ENCODE measurements at regions not wholly inside any gene's neighbourhood (a gene's known extent, or its start where the extent isn't known, plus 50 kb on each side); places are given as distances from the start of the nearest gene placed in this dataset.
"Not testable (repeated sequence)": the region's sequence is repeated elsewhere in the genome, so short reads cannot be mapped to it uniquely, and the experiment has no call there.

DNA sequence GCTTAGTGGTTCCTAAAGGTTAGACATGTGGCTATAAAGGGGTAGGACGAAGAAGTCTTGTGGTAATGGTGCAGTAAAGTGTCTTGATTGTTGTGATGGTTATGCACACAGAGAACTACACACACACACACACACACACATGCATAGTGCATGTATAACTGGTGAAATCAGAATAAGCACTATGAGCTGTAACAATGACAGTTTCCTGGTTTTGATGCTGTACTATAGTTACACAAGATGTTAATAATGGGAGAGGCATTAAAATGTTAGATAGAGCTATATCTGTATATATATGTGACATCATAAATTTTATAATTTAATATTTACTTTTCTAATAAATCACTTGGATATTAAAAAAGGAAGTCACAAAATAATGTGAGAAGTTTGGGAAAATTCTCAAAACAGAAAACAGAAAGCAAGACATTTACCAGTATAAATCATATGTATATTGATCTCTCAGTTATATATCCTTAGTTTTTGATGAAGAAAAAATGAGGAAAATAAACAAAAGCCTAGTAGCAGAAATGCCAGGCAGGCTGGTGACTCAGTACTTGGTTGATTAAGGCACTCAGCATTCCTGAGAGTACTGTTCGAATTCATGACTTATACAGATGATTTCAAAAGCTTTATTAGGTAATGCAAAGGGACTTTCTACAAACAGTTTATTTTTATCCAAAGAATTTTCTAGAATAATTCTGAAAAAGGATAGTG lies 350.5 kb upstream of the DAB2 start:
- DNase-seq, result no peak

DNA sequence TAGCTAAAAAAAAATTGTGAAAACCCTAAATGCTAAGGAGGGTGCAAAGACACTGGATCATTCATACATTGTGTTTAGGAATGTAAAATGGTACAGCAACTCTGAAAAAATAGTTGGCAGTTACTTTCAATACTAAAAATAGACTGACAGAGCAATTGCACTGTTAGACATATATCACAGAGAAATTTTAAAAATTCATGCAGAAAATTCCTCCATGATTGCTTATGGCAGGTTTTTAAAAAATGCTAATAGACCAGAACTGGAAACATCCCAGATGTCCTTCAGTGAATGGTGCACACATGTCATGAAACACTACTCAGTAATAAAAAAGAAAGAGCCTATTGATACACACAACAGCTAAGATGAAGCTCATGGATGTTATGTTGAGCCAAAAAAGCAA lies 349.8 kb upstream of the DAB2 start:
- no peak for DNase-seq

DNA sequence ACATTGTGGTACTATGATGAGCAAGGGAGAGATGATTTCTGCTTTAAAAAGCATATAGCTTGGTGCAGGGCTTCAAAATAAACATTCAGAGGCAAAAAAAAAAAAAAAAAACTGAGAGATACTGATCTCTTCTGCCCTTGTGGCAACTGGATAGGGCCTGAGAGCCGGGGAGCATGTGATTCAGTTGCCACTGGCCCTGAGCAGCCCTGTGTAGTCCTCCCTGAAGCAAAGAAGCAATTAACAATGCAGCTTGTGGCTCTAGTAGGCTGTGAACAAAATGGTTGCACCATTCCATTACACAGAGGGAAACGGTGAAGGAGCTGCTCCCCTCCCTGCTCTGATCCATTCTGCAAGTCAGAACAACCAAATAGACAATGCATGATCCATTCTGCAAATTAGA lies 347.5 kb upstream of the DAB2 start:
- DNase-seq, result no peak

- DNase-seq, result no peak
These were observed 343.1 kb upstream of the DAB2 start for GRCh38 chr5:39767916-39768315.

GRCh38 chr5:39765366-39765765 lies 340.6 kb upstream of the DAB2 start:
- DNase-seq, result no peak

DNA sequence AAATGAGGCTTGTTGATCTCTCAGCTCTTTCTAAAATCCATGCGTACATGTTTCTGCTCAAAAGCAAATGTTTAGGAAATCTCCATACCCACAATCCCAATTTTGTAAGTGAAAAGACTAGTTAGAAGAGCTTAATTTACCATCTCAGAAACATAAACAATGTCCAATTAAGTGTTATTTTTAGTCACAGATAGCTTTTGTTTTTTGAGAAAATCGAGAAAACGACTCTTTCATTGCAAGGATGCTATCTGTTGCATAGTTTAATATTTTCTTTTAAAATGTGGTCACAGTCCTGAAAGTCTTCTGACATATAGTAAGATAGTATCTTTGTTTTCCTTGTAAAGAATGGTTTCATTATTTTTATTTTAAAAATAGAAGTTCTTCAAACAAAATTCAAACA lies 338.0 kb upstream of the DAB2 start:
- DNase-seq, result no peak

DNA sequence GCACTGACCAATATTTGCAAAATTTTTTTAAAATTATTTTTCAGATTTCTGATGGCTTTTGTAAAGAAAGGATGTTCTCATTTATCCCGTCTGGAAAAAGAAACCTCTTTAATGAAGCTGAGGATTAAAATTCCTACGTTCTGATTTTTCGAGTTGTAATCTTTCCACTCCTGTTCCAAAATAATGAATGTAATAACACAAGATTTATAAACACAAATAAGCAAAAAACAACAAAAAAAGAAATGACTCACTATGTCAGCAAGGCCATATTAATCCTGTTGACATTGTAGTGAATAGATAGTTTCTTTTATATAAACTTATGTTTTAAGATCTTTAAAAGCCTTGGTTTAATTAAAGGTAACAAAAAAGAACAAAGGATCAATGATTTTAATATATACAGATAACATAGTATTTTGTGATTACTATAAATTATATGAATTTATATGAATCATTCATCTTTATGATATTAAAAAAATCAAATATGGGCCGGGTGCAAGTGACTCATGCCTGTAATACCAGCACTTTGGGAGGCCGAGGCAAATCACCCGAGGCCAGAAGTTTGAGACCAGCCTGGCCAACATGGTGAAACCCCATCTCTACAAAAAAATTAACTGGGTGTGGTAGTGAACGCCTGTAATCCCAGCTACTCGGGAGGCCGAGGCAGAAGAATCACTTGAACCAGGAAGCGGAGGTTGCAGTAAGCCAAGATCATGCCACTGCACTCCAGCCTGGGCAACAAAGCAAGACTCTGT lies 336.6 kb upstream of the DAB2 start:
- no peak for DNase-seq

DNA sequence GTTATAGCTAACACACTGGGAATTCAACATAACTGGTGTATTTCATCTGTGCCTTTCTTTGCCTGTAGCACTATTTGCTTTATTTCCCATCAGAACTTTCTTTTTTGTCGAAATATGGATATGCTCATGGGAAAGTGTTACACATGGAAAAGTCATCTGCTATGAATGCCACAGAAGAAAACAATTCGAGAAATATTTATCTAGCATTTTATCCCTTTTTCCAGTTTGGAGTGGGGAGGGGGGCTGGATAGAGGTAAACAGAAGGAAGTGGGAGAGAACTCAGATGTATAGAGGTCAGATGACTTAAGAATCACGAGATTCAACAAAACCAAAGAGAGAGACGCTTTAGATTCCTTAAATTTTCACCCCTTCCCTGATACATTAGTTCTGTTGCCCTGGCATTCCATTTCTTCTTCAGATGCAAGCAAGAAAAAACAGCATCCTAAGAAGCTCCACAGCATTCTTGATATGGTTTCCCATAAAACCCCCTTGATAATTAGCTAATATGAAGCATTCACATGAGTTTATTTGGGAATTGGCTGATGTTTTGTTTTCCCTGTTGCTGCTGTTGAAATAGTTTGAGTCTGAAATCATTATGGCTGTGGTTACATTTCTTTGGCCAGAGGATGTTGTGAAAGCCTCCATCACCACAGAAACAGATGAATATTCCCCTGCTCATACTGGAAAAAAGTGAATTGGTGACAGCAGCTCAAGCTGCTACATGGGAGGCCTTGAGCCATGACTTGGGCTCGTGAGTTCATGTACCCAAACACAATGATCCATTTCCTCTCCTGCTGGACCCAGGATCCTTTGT lies 335.8 kb upstream of the DAB2 start:
- DNase-seq, result no peak

DNA sequence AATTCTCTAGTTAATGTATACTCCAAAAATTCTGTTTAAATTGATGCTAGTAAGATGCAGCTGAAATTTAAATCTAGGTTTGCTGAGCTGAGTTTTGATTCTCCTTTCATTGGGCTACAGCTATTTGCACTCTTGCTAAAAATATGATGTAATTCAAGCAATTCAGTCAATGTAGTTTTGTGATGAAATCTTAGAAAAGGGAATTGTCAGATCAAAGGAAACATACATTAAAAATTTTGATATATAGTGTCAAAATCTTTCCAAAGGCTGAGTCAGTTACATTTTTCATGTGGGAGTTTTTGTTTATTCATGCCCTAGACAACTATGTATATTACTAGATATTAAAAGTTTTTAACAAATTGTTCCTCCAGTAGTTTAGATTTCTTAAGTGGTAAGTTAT lies 334.9 kb upstream of the DAB2 start:
- no peak for DNase-seq

GRCh38 chr5:39758426-39758825 lies 333.6 kb upstream of the DAB2 start:
- DNase-seq, result no peak

DNA sequence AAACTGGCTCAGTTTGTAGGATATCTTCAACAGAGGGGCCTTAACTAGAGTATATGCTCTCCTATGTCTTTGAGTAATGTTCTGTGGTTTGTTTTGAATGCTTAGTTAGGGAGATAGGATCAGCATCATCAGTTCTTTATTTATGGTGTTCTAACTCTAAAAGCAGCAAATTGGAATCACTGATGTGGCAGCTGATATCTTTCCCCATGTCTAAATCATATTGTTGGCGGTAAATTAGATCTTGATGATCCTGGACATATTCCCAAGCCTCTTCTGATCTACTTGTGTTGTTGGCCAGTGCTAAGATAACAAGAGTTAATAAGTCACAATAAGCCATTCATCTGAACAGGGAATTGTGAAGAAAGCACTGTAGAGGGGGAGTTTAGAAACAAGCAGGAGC lies 332.4 kb upstream of the DAB2 start:
- no peak for DNase-seq

DNA sequence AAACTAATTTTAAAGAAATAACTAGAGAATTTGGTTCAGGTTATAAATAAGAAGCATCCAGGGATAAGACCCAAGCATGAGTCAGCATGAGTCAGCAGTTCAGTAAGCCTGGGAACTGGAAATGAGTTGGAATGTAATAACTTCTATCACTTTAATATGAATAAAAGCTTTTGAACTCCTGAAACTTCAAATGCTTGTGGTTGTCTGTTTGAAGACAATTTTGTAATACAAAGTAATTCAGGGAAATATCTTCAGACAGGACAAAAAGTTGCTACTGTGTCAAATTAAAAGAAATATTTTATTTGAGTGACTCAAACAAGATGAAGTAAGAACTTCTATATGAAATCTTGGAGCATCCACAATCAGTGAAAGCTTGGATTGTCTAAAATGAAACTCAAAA lies 331.2 kb upstream of the DAB2 start:
- DNase-seq, result no peak

DNA sequence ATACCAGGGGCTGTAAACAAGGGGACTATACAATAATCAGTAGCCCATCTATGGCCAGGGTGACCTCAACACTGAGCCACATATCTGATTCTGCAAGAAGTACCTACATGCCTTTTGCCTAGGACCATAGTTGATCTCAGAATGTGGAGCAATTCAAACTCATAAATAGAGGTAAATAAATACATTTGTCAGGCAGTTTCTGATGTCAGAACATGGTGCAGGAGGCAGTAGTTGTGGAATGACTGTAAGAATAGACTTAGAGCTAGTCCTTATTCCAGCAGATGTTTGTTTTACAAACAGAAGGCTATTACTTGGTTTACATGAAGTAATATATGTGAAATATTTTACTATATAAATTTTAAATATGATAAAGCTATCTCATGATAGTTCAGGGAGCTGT lies 330.7 kb upstream of the DAB2 start:
- no peak for DNase-seq

DNA sequence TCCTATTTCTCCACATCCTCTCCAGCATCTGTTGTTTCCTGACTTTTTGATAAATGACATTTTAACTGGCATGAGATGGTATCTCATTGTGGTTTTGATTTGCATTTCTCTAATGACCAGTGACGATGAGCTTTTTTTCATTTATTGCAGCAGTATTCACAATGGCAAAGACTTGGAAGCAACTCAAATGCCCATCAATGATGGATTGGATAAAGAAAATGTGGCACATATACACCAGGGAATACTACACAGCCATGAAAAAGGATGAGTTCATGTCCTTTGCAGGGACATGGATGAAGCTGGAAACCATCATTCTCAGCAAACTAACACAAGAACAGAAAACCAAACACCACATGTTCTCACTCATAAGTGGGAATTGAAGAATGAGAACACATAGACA lies 329.0 kb upstream of the DAB2 start:
- DNase-seq, result not testable (repeated sequence)

DNA sequence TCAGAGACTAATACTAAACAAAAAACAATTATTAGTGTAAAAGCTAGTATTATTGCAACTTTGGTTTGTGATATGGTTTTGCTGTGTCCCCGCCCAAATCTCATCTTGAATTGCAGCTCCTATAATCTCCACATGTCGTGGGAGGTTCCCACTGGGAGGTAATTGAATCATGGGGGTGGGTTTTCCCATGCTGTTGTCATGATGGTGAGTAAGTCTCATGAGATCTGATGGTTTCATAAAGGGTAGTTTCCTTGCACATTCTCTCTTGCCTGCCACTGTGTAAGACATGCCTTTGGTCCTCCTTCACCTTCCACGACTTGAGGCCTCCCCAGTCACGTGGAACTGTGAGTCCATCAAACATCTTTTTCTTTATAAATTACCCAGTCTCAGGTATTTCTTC lies 325.9 kb upstream of the DAB2 start:
- DNase-seq, result no peak

DNA sequence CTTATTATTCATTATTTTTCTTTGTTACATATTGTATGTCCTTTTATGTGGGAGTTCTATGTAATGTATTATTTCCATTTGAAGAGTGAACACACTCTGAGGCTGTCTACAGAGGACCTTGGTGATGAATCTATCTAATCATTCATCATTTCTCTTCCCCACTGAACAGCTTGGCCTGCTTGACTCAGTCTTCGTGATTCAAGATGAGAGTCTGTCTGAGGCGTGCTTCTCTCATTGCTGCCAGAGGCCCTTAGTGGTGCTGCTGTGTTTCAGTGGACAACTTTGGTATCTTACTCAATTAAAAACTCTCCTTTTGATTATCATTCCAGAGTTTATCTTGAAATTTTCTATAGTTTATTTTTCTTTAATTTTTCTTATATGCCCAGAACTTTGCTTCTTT lies 318.1 kb upstream of the DAB2 start:
- no peak for DNase-seq

DNA sequence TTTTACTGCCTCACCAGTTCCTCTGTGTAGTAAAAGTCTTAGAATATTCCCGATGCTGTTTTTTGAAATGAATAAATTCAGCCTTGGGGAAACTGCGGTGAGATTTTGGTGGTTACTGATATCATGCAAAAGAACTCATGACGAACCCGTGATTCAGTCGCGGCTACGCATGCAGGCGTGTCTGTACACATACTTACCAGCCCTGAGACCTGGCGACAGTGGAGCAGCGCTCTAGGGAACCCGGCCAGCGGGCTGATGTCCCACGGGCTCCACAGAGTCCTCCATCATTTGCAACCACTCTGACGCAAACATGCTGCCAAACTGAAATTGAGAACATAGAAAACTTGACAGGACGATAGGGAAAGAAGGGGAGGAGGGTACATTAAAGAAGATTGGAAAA lies 315.6 kb upstream of the DAB2 start:
- DNase-seq, result no peak

DNA sequence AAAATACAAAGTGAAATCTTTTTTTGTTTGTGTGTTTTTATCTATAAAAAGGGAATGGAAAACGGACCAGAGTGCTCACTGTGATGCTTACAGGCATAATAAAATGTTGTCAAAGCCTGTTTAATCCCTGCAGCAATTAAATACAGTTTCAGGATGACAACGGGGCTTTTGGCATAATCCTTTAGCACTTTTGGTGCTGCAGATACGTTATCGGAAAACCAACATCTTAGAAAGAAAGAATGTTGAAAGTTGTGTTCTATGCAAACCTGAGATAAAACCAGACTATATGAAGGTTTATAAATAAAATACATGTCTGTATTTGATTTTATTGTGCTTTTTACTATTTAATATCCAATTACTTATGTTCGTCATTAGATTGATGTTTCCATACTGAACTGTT lies 307.4 kb upstream of the DAB2 start:
- DNase-seq, result no peak

DNA sequence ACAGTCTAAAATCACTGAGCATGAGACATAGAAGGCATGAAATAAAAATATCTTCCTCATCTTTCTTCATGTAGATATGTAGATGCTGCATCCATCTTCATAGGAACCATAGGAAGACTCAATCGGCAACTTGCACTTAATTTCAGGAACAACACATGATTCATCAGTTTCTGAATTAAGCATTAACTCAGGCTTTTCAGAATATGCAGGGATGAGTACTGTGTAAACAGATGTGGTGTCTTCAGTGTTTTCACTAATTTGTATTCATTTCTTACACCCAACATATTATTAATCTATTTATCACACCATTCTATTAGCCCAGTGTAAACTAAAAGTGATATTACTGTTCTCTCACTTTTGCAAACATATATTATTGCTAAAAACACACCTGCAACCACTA lies 305.9 kb upstream of the DAB2 start:
- DNase-seq, result no peak

GRCh38 chr5:39730006-39730405 lies 305.2 kb upstream of the DAB2 start:
- DNase-seq, result no peak

DNA sequence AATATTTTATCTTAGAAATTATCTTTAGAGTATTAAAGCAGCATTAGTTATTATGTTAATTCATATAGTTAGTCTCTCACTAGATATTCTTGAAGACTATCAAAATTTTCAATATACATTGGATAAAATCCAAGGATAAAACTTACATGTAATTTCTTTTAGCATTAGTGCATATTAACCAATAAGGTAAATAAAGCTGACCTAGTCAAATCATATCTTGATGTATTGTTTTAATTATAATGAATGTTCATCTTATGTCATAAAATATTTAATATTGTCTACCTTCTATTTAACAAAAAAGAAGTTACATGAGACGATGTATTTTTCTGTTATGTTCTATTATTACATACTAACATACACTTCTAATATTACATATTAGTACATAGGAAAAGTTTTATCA lies 301.7 kb upstream of the DAB2 start:
- DNase-seq, result no peak

DNA sequence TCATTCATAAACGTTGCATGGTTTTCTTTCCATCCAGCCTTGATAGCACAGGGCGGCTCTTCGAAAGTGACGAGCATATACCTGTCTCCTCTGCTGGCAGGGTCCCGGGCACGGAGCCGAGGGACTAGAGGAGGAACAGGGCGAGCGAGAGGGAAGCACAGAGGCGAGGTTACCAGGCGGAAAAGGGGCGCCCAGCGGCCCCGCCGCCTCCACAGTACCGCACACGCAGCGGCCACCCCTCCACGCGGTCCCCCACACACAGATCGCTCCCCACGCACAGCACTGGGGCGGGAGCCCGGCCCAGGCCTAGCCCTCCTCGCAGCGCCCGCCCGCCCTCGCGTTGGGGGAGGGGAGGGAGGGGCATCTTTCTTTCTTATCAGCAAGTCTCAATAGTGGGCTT lies 296.6 kb upstream of the DAB2 start:
- no peak for DNase-seq

- DNase-seq, result no peak
These were observed 295.4 kb upstream of the DAB2 start for GRCh38 chr5:39720136-39720535.
